Esophagus squamous epithelium (tissue), 4 donors: ENCODE measurements at regions not wholly inside any gene's neighbourhood (a gene's known extent, or its start where the extent isn't known, plus 50 kb on each side); places are given as distances from the start of the nearest gene placed in this dataset.

Experiments used
- POLR2A ChIP-seq, 4 donors: fragments of 450-650 bp; IDR thresholded peaks; one replicate each; pipeline ENCODE4 v1.6.1; 2017; ENCODE audit warnings: antibody characterized with exemption in 4 of 4, mild to moderate bottlenecking in 4 of 4, moderate library complexity in 3 of 4
- TF ChIP-seq, protein P1 (sequence below), 6 experiments: fragments of 450-650 bp in 4 of 6; fragments of 200-600 bp in 2 of 6; sonication (generic) in 2 of 6; IDR thresholded peaks; one replicate each; pipeline ENCODE4 v1.5.1; 2016 to 2019; ENCODE audit warnings: antibody characterized with exemption in 6 of 6, mild to moderate bottlenecking in 4 of 6, moderate library complexity in 4 of 6

DNA sequence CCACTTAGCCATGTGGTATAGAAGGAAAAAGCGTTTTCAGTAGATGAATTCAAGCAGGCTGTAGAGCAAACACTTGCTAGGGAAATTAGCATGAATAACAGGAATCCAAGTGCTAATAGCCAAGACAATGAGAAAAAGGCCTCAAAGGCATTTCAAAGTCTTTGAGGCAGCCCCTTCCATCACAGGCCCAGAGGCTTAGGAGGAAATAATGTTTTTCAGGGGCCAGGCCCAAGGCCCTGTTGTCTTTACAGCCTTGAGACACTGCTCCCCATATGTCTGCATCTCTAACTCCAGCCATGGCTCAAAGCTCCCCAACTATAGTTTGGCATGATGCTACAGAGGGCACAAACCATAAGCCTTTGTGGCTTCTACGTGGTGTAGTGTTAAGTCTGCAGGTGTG, 563.5 kb downstream of the TAF11L14 start:
- TF ChIP-seq POLR2A (IDR thresholded peaks at IDR 0.05) = no peak
- TF ChIP-seq, protein P1, sequence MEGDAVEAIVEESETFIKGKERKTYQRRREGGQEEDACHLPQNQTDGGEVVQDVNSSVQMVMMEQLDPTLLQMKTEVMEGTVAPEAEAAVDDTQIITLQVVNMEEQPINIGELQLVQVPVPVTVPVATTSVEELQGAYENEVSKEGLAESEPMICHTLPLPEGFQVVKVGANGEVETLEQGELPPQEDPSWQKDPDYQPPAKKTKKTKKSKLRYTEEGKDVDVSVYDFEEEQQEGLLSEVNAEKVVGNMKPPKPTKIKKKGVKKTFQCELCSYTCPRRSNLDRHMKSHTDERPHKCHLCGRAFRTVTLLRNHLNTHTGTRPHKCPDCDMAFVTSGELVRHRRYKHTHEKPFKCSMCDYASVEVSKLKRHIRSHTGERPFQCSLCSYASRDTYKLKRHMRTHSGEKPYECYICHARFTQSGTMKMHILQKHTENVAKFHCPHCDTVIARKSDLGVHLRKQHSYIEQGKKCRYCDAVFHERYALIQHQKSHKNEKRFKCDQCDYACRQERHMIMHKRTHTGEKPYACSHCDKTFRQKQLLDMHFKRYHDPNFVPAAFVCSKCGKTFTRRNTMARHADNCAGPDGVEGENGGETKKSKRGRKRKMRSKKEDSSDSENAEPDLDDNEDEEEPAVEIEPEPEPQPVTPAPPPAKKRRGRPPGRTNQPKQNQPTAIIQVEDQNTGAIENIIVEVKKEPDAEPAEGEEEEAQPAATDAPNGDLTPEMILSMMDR (IDR thresholded peaks at IDR 0.05) = no peak
